ENCODE measurements at regions not wholly inside any gene's neighbourhood (a gene's known extent, or its start where the extent isn't known, plus 50 kb on each side); places are given as distances from the start of the nearest gene placed in this dataset.

GRCh38 chr2:122851972-122852531 lies 1096.6 kb downstream of the TSN start:
- Histone ChIP-seq H3K9me3 (ENCODE audit: low read depth) (no peaks in the 10 kb centered on the region), H3K27me3 (replicated peaks; ENCODE audit: insufficient read depth) (no peaks in the 10 kb centered on the region; the same call in 1 of the 2 replicates), H3K9ac (no peak overlapping the region), H4K20me1 (ENCODE audit: insufficient read depth) (no peaks in the 10 kb centered on the region), H3K79me2 (ENCODE audit: insufficient read depth) (no peaks in the 10 kb centered on the region), H3K4me3 (no peak overlapping the region), H3F3A (ENCODE audit: insufficient read depth) (no peaks in the 10 kb centered on the region), H3K36me3 (ENCODE audit: low read depth) (no peaks in the 10 kb centered on the region), H3K9me2 (ENCODE audit: insufficient read depth) (no peaks in the 10 kb centered on the region), H3K27ac (no peak overlapping the region), H3K4me1 (ENCODE audit: insufficient read depth) (no peaks in the 10 kb centered on the region), H3K4me2 (ENCODE audit: unreplicated experiment) (no peak overlapping the region), H2AFZ (no peak overlapping the region)
- no peak for DNase-seq
- WGBS, 2 experiments (ENCODE audit: low coverage in 1 of 2, low lambda C conversion rate in 2 of 2, missing lambda C conversion rate in 2 of 2), result 2 to 6% methylated on average over 4 of the region's 4 CpGs
- in situ Hi-C loops (cut with MboI), result no loop called here
- TF ChIP-seq EZH2phosphoT487 (IDR thresholded peaks at IDR 0.05; ENCODE audit: insufficient read depth, low read depth) (no peak), EZH2 (IDR thresholded peaks at IDR 0.05; ENCODE audit: insufficient read depth, poor library complexity, severe bottlenecking) (no peak)

GRCh38 chr2:122856696-122857095 lies 1101.2 kb downstream of the TSN start:
- WGBS, 2 experiments (ENCODE audit: low coverage in 1 of 2, low lambda C conversion rate in 2 of 2, missing lambda C conversion rate in 2 of 2), result 54 to 61% methylated on average over 5 of the region's 5 CpGs

GRCh38 chr2:122858075-122858702 lies 1102.7 kb downstream of the TSN start:
- Histone ChIP-seq H3K27ac (no peak overlapping the region), H4K20me1 (ENCODE audit: insufficient read depth) (no peaks in the 10 kb centered on the region), H3K4me1 (ENCODE audit: insufficient read depth) (no peaks in the 10 kb centered on the region), H3K4me3 (no peak overlapping the region), H3K9me3 (ENCODE audit: low read depth) (no peaks in the 10 kb centered on the region), H3K36me3 (ENCODE audit: low read depth) (no peaks in the 10 kb centered on the region), H3K4me2 (ENCODE audit: unreplicated experiment) (no peak overlapping the region), H2AFZ (no peak overlapping the region), H3K27me3 (replicated peaks; ENCODE audit: insufficient read depth) (no peaks in the 10 kb centered on the region), H3K9me2 (ENCODE audit: insufficient read depth) (no peaks in the 10 kb centered on the region), H3K79me2 (ENCODE audit: insufficient read depth) (no peaks in the 10 kb centered on the region), H3F3A (ENCODE audit: insufficient read depth) (no peaks in the 10 kb centered on the region), H3K9ac (no peak overlapping the region)
- no peak for TF ChIP-seq EZH2phosphoT487 (IDR thresholded peaks at IDR 0.05; ENCODE audit: insufficient read depth, low read depth)
- TF ChIP-seq EZH2 (IDR thresholded peaks at IDR 0.05; ENCODE audit: insufficient read depth, poor library complexity, severe bottlenecking), result no peak
- in situ Hi-C loops (cut with MboI), result no loop called here
- 14 to 19% methylated on average over 1 to 2 of the region's 2 CpGs for WGBS, 2 experiments (ENCODE audit: low coverage in 1 of 2, low lambda C conversion rate in 2 of 2, missing lambda C conversion rate in 2 of 2)
- no peak for DNase-seq

More at GRCh38 chr2:122856696-122857095, 1101.2 kb downstream of the TSN start:
- Histone ChIP-seq H3K27ac (no peak overlapping the region), H3K4me1 (ENCODE audit: insufficient read depth) (no peaks in the 10 kb centered on the region), H3K4me3 (no peak overlapping the region), H3K4me2 (ENCODE audit: unreplicated experiment) (no peak overlapping the region), H4K20me1 (ENCODE audit: insufficient read depth) (no peaks in the 10 kb centered on the region), H3K79me2 (ENCODE audit: insufficient read depth) (no peaks in the 10 kb centered on the region), H2AFZ (no peak overlapping the region), H3K9me3 (ENCODE audit: low read depth) (no peaks in the 10 kb centered on the region), H3F3A (ENCODE audit: insufficient read depth) (no peaks in the 10 kb centered on the region), H3K9ac (no peak overlapping the region), H3K36me3 (ENCODE audit: low read depth) (no peaks in the 10 kb centered on the region), H3K9me2 (ENCODE audit: insufficient read depth) (no peaks in the 10 kb centered on the region), H3K27me3 (replicated peaks; ENCODE audit: insufficient read depth) (no peaks in the 10 kb centered on the region)
- DNase-seq, result no peak
- in situ Hi-C loops (cut with MboI), result no loop called here
- TF ChIP-seq EZH2 (IDR thresholded peaks at IDR 0.05; ENCODE audit: insufficient read depth, poor library complexity, severe bottlenecking), result no peak
- TF ChIP-seq EZH2phosphoT487 (IDR thresholded peaks at IDR 0.05; ENCODE audit: insufficient read depth, low read depth), result no peak

GRCh38 chr2:122858813-122859212 lies 1103.4 kb downstream of the TSN start:
- Histone ChIP-seq H3K9me3 (ENCODE audit: low read depth) (no peaks in the 10 kb centered on the region), H2AFZ (no peak overlapping the region), H3K9ac (no peak overlapping the region), H3K4me3 (no peak overlapping the region), H3K4me2 (ENCODE audit: unreplicated experiment) (no peak overlapping the region), H3K9me2 (ENCODE audit: insufficient read depth) (no peaks in the 10 kb centered on the region), H4K20me1 (ENCODE audit: insufficient read depth) (no peaks in the 10 kb centered on the region), H3F3A (ENCODE audit: insufficient read depth) (no peaks in the 10 kb centered on the region), H3K4me1 (ENCODE audit: insufficient read depth) (no peaks in the 10 kb centered on the region), H3K36me3 (ENCODE audit: low read depth) (no peaks in the 10 kb centered on the region), H3K79me2 (ENCODE audit: insufficient read depth) (no peaks in the 10 kb centered on the region), H3K27ac (no peak overlapping the region), H3K27me3 (replicated peaks; ENCODE audit: insufficient read depth) (no peaks in the 10 kb centered on the region)
- DNase-seq, result no peak
- 53 to 54% methylated on average over 5 of the region's 5 CpGs for WGBS, 2 experiments (ENCODE audit: low coverage in 1 of 2, low lambda C conversion rate in 2 of 2, missing lambda C conversion rate in 2 of 2)
- no peak for TF ChIP-seq EZH2 (IDR thresholded peaks at IDR 0.05; ENCODE audit: insufficient read depth, poor library complexity, severe bottlenecking)
- no peak for TF ChIP-seq EZH2phosphoT487 (IDR thresholded peaks at IDR 0.05; ENCODE audit: insufficient read depth, low read depth)
- in situ Hi-C loops (cut with MboI), result no loop called here
